ENCODE measurements at regions not wholly inside any gene's neighbourhood (a gene's known extent, or its start where the extent isn't known, plus 50 kb on each side); places are given as distances from the start of the nearest gene placed in this dataset.

GRCh38 chr3:171972871-171973348 is 66.5 kb upstream of the FNDC3B start:
- no peak for TF ChIP-seq CTCF (IDR thresholded peaks at IDR 0.05)
- TF ChIP-seq POLR2A (IDR thresholded peaks at IDR 0.05), result no peak
